ENCODE measurements at regions not wholly inside any gene's neighbourhood (a gene's known extent, or its start where the extent isn't known, plus 50 kb on each side); places are given as distances from the start of the nearest gene placed in this dataset.

DNA sequence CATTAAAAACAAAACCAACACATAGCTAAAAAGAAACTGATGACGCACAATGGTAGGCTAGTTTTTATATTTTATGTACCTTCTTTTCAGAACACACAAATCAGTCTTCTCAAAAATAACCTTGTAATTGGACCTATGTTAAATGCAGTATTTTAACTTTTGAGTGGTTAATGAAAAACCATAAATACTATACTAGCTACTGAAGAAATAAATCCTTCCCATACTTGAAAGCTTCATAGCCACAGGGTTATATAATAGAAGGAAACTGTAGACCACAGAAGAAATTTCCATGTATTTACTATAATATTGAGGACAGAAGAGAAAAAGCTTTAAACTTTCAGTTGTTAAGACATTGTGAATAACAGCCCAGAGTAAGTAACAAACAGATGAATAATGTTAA, 1094.3 kb upstream of the SLC10A2 start:
- TF ChIP-seq, protein P1, sequence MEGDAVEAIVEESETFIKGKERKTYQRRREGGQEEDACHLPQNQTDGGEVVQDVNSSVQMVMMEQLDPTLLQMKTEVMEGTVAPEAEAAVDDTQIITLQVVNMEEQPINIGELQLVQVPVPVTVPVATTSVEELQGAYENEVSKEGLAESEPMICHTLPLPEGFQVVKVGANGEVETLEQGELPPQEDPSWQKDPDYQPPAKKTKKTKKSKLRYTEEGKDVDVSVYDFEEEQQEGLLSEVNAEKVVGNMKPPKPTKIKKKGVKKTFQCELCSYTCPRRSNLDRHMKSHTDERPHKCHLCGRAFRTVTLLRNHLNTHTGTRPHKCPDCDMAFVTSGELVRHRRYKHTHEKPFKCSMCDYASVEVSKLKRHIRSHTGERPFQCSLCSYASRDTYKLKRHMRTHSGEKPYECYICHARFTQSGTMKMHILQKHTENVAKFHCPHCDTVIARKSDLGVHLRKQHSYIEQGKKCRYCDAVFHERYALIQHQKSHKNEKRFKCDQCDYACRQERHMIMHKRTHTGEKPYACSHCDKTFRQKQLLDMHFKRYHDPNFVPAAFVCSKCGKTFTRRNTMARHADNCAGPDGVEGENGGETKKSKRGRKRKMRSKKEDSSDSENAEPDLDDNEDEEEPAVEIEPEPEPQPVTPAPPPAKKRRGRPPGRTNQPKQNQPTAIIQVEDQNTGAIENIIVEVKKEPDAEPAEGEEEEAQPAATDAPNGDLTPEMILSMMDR (IDR thresholded peaks at IDR 0.05; ENCODE audit: low read depth, low read length) = no peak
- H3K4me3 ChIP-seq = no peak overlapping the region

DNA sequence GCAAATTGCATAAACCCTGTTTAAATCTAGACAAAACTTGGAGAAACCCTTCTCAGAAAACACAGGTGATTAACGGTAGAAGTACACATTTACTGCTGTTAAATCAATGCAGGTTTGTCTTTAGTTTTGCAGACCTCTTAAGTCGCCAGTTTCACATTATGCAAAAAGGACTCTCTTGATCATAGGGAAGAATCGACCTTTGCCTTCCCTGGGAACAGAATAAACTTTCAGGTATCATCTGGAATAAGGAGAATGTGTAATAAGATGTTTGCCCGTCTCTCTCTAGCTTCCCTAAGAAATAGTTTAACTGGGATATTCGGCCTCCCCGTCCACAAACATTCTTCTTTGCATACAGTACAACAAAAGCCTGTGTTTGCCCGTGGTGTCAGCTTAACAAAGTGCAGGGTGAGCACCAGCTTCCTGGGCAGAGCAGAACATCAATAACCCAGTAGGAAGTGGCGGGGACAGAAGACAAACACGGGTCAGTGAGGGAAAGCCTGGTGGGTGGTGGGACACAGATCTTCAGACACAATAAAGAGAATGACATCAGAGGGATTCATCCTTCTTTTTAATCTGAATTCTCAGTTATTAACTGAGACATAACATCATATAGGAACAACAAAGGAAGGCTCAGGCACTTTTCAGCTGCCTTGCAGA, 1077.7 kb upstream of the SLC10A2 start:
- Histone ChIP-seq H3K36me3 (no peaks in the 10 kb centered on the region), H3K27ac (no peak overlapping the region), H3K27me3 (no peaks in the 10 kb centered on the region), H3K4me3 (no peak overlapping the region), H3K4me1 (ENCODE audit: low read depth) (no peaks in the 10 kb centered on the region), H3K9me3 (ENCODE audit: low read depth) (no peaks in the 10 kb centered on the region)
- DNase-seq (ENCODE audit: low read depth in 1 of 2, low spot score in 1 of 2) = peak in 1 of 2 donors; percentile 29
- TF ChIP-seq, protein P1 (IDR thresholded peaks at IDR 0.05; ENCODE audit: low read depth, low read length) = no peak

More for the DNA sequence above, 1094.3 kb upstream of the SLC10A2 start:
- DNase-seq (ENCODE audit: low read depth in 1 of 2, low spot score in 1 of 2) = no peak
- Histone ChIP-seq H3K36me3 (no peaks in the 10 kb centered on the region), H3K4me1 (ENCODE audit: low read depth) (no peaks in the 10 kb centered on the region), H3K27ac (no peak overlapping the region), H3K9me3 (ENCODE audit: low read depth) (no peaks in the 10 kb centered on the region), H3K27me3 (no peaks in the 10 kb centered on the region)

DNA sequence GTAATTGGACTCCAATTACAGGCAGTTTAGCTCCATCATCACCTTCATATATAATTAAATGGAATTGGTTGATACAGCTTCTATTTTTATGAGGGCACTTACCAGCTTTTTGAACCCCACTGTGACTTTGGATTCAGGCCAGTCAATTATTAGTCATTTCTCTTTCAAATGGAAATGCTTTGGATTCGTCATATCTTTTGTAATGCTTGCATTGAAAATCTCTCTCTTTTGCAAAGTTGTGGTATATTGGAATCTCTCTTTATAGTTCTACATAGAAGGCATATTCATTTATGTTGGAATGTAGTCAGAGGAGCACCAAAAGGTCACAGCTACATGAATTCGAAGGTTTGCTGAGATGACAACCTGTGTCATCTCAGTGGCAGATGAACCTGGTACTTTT, 1074.3 kb upstream of the SLC10A2 start:
- H3K27ac ChIP-seq = no peak overlapping the region
- no peak overlapping the region for H3K4me3 ChIP-seq
- H3K9me3 ChIP-seq (ENCODE audit: low read depth) = no peaks in the 10 kb centered on the region
- peak in 1 of 2 donors; percentile 7 for DNase-seq (ENCODE audit: low read depth in 1 of 2, low spot score in 1 of 2)
- H3K4me1 ChIP-seq (ENCODE audit: low read depth) = no peaks in the 10 kb centered on the region
- no peaks in the 10 kb centered on the region for H3K27me3 ChIP-seq
- H3K36me3 ChIP-seq = no peaks in the 10 kb centered on the region
- TF ChIP-seq, protein P1 (IDR thresholded peaks at IDR 0.05; ENCODE audit: low read depth, low read length) = no peak

DNA sequence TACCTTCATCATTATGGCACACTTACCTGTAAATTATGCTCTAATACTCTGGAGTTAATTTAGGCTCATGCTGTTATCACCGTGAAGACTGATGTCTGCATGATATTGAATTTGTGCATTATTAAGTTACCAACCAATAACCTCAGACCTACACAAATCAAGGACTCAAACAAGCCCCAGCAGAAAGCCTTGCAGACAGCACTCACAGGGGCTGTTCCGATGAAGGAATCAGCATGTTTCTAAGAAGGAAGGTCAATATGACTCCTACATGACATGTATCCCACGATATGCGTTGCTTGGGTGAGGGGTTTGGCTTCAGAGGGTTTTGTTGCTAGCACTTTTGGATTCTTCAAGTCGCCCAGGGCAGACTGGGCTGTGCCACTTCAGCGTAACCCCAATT, 1071.2 kb upstream of the SLC10A2 start:
- Histone ChIP-seq H3K27ac (no peak overlapping the region), H3K4me3 (no peak overlapping the region), H3K4me1 (ENCODE audit: low read depth) (no peaks in the 10 kb centered on the region), H3K36me3 (no peaks in the 10 kb centered on the region), H3K9me3 (ENCODE audit: low read depth) (no peaks in the 10 kb centered on the region), H3K27me3 (no peaks in the 10 kb centered on the region)
- DNase-seq (ENCODE audit: low read depth in 1 of 2, low spot score in 1 of 2) = no peak
- TF ChIP-seq, protein P1 (IDR thresholded peaks at IDR 0.05; ENCODE audit: low read depth, low read length) = no peak

DNA sequence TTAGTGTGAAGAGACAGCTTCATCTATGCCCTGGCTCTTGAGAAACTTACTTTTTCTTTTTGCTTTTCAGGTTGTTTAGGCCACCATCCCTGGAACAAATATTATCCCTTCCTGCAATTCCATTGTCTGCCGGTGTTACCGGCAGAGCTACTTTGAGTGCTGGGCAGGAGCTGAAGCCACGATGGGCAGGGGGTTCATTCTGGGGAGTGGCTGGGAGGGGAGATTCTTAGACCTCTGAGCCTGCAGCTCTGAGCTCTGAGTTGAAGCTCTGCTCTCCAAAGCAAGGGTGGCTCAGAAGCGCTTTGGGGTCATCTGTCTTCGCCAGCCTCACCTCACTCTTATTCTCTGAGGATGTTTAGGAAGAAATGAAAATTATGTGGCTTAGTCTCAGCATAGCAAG, 1066.6 kb upstream of the SLC10A2 start:
- Histone ChIP-seq H3K4me1 (ENCODE audit: low read depth) (no peaks in the 10 kb centered on the region), H3K27me3 (no peaks in the 10 kb centered on the region), H3K9me3 (ENCODE audit: low read depth) (no peaks in the 10 kb centered on the region), H3K36me3 (no peaks in the 10 kb centered on the region), H3K27ac (no peak overlapping the region), H3K4me3 (no peak overlapping the region)
- DNase-seq (ENCODE audit: low read depth in 1 of 2, low spot score in 1 of 2) = no peak
- TF ChIP-seq, protein P1 (IDR thresholded peaks at IDR 0.05; ENCODE audit: low read depth, low read length) = no peak

All from cardiac muscle cell (in vitro differentiated cells and primary cell).